K562 (cell line): ENCODE measurements at regions not wholly inside any gene's neighbourhood (a gene's known extent, or its start where the extent isn't known, plus 50 kb on each side); places are given as distances from the start of the nearest gene placed in this dataset.

Source experiments
- ATAC-seq: fragments of 200-7000 bp; cut with Tn5 transposase; 3 replicates; pipeline ENCODE4 v1.9.1; 2020; ENCODE audit warnings: moderate library complexity
- BruUV-seq: library from RNA; stranded (reverse); fragments of 400-500 nt; replicated peaks from 2 replicates; lab custom pipeline; 2021; lab: Mats Ljungman, UMichigan
- CTCF ChIA-PET: fragments of 300-600 bp; formaldehyde crosslinking; extraction: SDS; loops from one replicate; lab custom pipeline; 2021; ENCODE audit warnings: low intra/inter-chr PET ratio; lab: Yijun Ruan, JAX
- POLR2A ChIA-PET: fragments of 300-600, 350-650 bp; sonication (Branson Sonifier 250); formaldehyde crosslinking; extraction: SDS; loops from one replicate; lab custom pipeline; 2021; ENCODE audit warnings: antibody characterized with exemption, inconsistent platforms; lab: Yijun Ruan, JAX
- DNase-seq, 4 experiments: peaks; one replicate each; pipeline versions ENCODE4 v3.0.0 to v3.0.0-alpha.2; 2011 to 2018; ENCODE audit warnings: low spot score in 3 of 4, mixed read lengths in 3 of 4; ENCODE audit errors: extremely low read depth in 1 of 4
- FAIRE-seq: peaks from 2 replicates; lab custom pipeline; 2011; peaks lifted over from hg19 to GRCh38; lab: Jason Lieb, UNC
- H2AFZ ChIP-seq: 2 replicates; pipeline ENCODE4 v1.6.0; 2011; ENCODE audit warnings: low read depth, low read length, control low read depth, inconsistent platforms
- H3K27ac ChIP-seq: fragments of 200-600 bp; 3 replicates; pipeline ENCODE4 v1.8.0; 2011; ENCODE audit warnings: low read depth, mild to moderate bottlenecking, control low read depth, inconsistent platforms, low read length, moderate library complexity, mixed read lengths; ENCODE audit errors: extremely low read depth
- H3K27me3 ChIP-seq, 2 experiments: fragments of 300-600 bp in 1 of 2; 2 replicates in 1 of 2; 3 replicates in 1 of 2; pipeline versions ENCODE4 v1.6.0 to v1.8.0; 2011; ENCODE audit warnings: inconsistent platforms in 2 of 2, low read length in 2 of 2, mild to moderate bottlenecking in 1 of 2, mixed read lengths in 1 of 2, moderate library complexity in 1 of 2; ENCODE audit not compliant: control insufficient read depth in 2 of 2, insufficient read depth in 2 of 2
- H3K36me3 ChIP-seq: fragments of 300-600 bp; 3 replicates; pipeline ENCODE4 v1.8.0; 2011; ENCODE audit warnings: mild to moderate bottlenecking, low read length, inconsistent platforms; ENCODE audit not compliant: control insufficient read depth, insufficient read depth
- H3K4me1 ChIP-seq, 2 experiments: fragments of 200-600 bp in 1 of 2; replicated peaks in 1 of 2; 2 replicates in 1 of 2; 3 replicates in 1 of 2; pipeline versions ENCODE4 v1.5.1 to v1.8.0; 2011; ENCODE audit warnings: inconsistent platforms in 2 of 2, low read length in 2 of 2, mild to moderate bottlenecking in 1 of 2, mixed read lengths in 1 of 2, moderate library complexity in 1 of 2; ENCODE audit not compliant: control insufficient read depth in 2 of 2, insufficient read depth in 2 of 2
- H3K4me2 ChIP-seq: 2 replicates; pipeline ENCODE4 v1.6.1; 2011; ENCODE audit warnings: low read length, control low read depth, inconsistent platforms, mixed read lengths; ENCODE audit not compliant: insufficient read depth
- H3K4me3 ChIP-seq: fragments of 200-600 bp; sonication (generic), shearing (Covaris generic); 2 replicates; pipeline ENCODE4 v1.5.1; 2016; ENCODE audit warnings: control low read depth, inconsistent platforms
- H3K79me2 ChIP-seq: fragments of 200-600 bp; 3 replicates; pipeline ENCODE4 v1.8.0; 2011; ENCODE audit warnings: low read length, inconsistent platforms; ENCODE audit not compliant: control insufficient read depth, insufficient read depth
- H3K9ac ChIP-seq, 2 experiments: 2 replicates each; pipeline versions ENCODE4 v1.6.0 to v1.6.1; 2011; ENCODE audit warnings: low read depth in 2 of 2, low read length in 2 of 2, control low read depth in 1 of 2, inconsistent platforms in 1 of 2, mild to moderate bottlenecking in 1 of 2, mixed read lengths in 1 of 2; ENCODE audit not compliant: insufficient read depth in 1 of 2
- H3K9me1 ChIP-seq: one replicate; pipeline ENCODE4 v1.6.0; 2011; ENCODE audit warnings: inconsistent platforms, mild to moderate bottlenecking, low read length, moderate library complexity; ENCODE audit not compliant: control insufficient read depth, insufficient read depth
- H3K9me3 ChIP-seq: replicated peaks from 2 replicates; pipeline ENCODE4 v1.5.1; 2011; ENCODE audit warnings: low read depth, low read length, inconsistent platforms; ENCODE audit not compliant: control insufficient read depth, insufficient read depth
- H4K20me1 ChIP-seq: replicated peaks from 2 replicates; pipeline ENCODE4 v1.6.1; 2011; ENCODE audit warnings: low read length, inconsistent platforms, mixed read lengths; ENCODE audit not compliant: control insufficient read depth, insufficient read depth
- BRD9 ChIP-seq: fragments of 450-650 bp; IDR thresholded peaks from 2 replicates; pipeline ENCODE4 v1.6.1; 2018; ENCODE audit warnings: low read depth; ENCODE audit not compliant: partially characterized antibody
- CCAR2 ChIP-seq: fragments of 200-400 bp; formaldehyde crosslinking; IDR thresholded peaks from 2 replicates; pipeline ENCODE4 v1.6.1; 2017; ENCODE audit warnings: mild to moderate bottlenecking, low read depth, low read length
- FOXJ2 ChIP-seq: fragments of 200-800 bp; sonication (Bioruptor generic); IDR thresholded peaks from 2 replicates; pipeline ENCODE4 v1.6.1; 2016; ENCODE audit warnings: missing genetic modification characterization, missing compliant biosample characterization
- MAFF ChIP-seq: IDR thresholded peaks from 2 replicates; pipeline ENCODE4 v1.6.1; 2012; ENCODE audit warnings: low read length, improper control_type of control experiment
- SMARCA4 ChIP-seq: fragments of 450-650 bp; IDR thresholded peaks from 2 replicates; pipeline ENCODE4 v1.6.1; 2016
- TEAD2 ChIP-seq: fragments of 450-650 bp; IDR thresholded peaks from 2 replicates; pipeline ENCODE4 v1.6.1; 2016; ENCODE audit warnings: missing genetic modification characterization, control low read depth, missing compliant biosample characterization
- USF1 ChIP-seq: sonication (generic); formaldehyde crosslinking; IDR thresholded peaks from 2 replicates; pipeline ENCODE4 v1.9.0; 2022; ENCODE audit warnings: mild to moderate bottlenecking, missing genetic modification reagents
- YBX1 ChIP-seq: fragments of 450-650 bp; IDR thresholded peaks from 2 replicates; pipeline ENCODE4 v1.7.1; 2016; ENCODE audit warnings: mild to moderate bottlenecking
- ZBTB12 ChIP-seq: fragments of 250-450 bp; sonication (Bioruptor Pico); IDR thresholded peaks from 2 replicates; pipeline ENCODE4 v1.4.0; 2020
- ZC3H8 ChIP-seq: fragments of 450-650 bp; IDR thresholded peaks from 2 replicates; pipeline ENCODE4 v1.6.1; 2017
- ZKSCAN1 ChIP-seq: fragments of 150-350 bp; IDR thresholded peaks from 2 replicates; pipeline ENCODE4 v1.6.1; 2016; ENCODE audit warnings: low read depth, low read length
- ZNF212 ChIP-seq: fragments of 450-650 bp; formaldehyde crosslinking; IDR thresholded peaks from 2 replicates; pipeline ENCODE4 v1.4.0; 2020; ENCODE audit warnings: mild to moderate bottlenecking
- WGBS: fragments of 100-300 bp; shearing (Covaris generic); methylation state at CpG from one replicate; pipeline ENCODE4 v1.1.6; 2016; ENCODE audit warnings: low coverage, mixed read lengths; ENCODE audit not compliant: insufficient coverage; ENCODE audit errors: missing lambda C conversion rate; 5-methylcytosine and 5-hydroxymethylcytosine counted together
- in situ Hi-C: fragments of 300-500 bp; cut with MboI; formaldehyde crosslinking; loops from 4 replicates; pipeline ENCODE4 v1.15.0; 2018; ENCODE audit warnings: inconsistent platforms, mixed read lengths
- intact Hi-C: fragments of 100-400 bp; cut with micrococcal nuclease; formaldehyde crosslinking; loops from 2 replicates; pipeline ENCODE4 v1.14.2; 2022
- TF ChIP-seq, protein P1 (sequence below): sonication (generic); formaldehyde crosslinking; IDR thresholded peaks from 2 replicates; pipeline ENCODE4 v1.8.1; 2023; ENCODE audit warnings: missing genetic modification reagents, mild to moderate bottlenecking, borderline replicate concordance
- TF ChIP-seq, protein P2 (sequence below): sonication (generic); formaldehyde crosslinking; IDR thresholded peaks from 2 replicates; pipeline ENCODE4 v1.8.0; 2022; ENCODE audit warnings: mild to moderate bottlenecking, low read depth, missing genetic modification reagents
- TF ChIP-seq, protein P3 (sequence below): fragments of 450-650 bp; formaldehyde crosslinking; IDR thresholded peaks from 2 replicates; pipeline ENCODE4 v1.4.0; 2020; ENCODE audit warnings: mild to moderate bottlenecking

GRCh38 chr15:77749998-77750540, 117.4 kb upstream of the LINGO1 start:
- WGBS: 37% methylated on average over 14 of the region's 15 CpGs
- peaks cover 14 to 33% of the 10 kb centered on the region in 2 experiments; a peak in 4 of 5 replicates for H3K4me1 ChIP-seq
- no peak overlapping the region for H3K4me2 ChIP-seq
- no peaks in the 10 kb centered on the region for H3K36me3 ChIP-seq
- H2AFZ ChIP-seq: no peak overlapping the region
- no peaks in the 10 kb centered on the region for H3K79me2 ChIP-seq
- in situ Hi-C loops: no loop called here
- H4K20me1 ChIP-seq: peaks cover 7% of the 10 kb centered on the region
- H3K9me3 ChIP-seq: no peaks in the 10 kb centered on the region
- BruUV-seq: no TSS peak
- DNase-seq (no peak), ATAC-seq (no peak), FAIRE-seq (no peak)
- H3K27me3 ChIP-seq: no peaks in the 10 kb centered on the region
- intact Hi-C loops: no loop called here
- ChIA-PET POLR2A (no interaction called here), CTCF (no interaction called here)
- H3K9ac ChIP-seq: peak overlapping the region in 1 of 2 experiments; percentile 31; a peak in 1 of 4 replicates
- no peak overlapping the region for H3K27ac ChIP-seq
- peaks cover 4% of the 10 kb centered on the region for H3K9me1 ChIP-seq
- no peak overlapping the region for H3K4me3 ChIP-seq
- TF ChIP-seq YBX1 (no peak), FOXJ2 (tag) (no peak), TEAD2 (tag) (no peak), ZBTB12 (CRISPR knock-in tag) (no peak), MAFF (no peak), ZNF212 (no peak), USF1 (CRISPR knock-in tag) (no peak), BRD9 (no peak), CCAR2 (no peak), ZC3H8 (no peak), ZKSCAN1 (no peak), SMARCA4 (no peak)
- TF ChIP-seq, protein P1, sequence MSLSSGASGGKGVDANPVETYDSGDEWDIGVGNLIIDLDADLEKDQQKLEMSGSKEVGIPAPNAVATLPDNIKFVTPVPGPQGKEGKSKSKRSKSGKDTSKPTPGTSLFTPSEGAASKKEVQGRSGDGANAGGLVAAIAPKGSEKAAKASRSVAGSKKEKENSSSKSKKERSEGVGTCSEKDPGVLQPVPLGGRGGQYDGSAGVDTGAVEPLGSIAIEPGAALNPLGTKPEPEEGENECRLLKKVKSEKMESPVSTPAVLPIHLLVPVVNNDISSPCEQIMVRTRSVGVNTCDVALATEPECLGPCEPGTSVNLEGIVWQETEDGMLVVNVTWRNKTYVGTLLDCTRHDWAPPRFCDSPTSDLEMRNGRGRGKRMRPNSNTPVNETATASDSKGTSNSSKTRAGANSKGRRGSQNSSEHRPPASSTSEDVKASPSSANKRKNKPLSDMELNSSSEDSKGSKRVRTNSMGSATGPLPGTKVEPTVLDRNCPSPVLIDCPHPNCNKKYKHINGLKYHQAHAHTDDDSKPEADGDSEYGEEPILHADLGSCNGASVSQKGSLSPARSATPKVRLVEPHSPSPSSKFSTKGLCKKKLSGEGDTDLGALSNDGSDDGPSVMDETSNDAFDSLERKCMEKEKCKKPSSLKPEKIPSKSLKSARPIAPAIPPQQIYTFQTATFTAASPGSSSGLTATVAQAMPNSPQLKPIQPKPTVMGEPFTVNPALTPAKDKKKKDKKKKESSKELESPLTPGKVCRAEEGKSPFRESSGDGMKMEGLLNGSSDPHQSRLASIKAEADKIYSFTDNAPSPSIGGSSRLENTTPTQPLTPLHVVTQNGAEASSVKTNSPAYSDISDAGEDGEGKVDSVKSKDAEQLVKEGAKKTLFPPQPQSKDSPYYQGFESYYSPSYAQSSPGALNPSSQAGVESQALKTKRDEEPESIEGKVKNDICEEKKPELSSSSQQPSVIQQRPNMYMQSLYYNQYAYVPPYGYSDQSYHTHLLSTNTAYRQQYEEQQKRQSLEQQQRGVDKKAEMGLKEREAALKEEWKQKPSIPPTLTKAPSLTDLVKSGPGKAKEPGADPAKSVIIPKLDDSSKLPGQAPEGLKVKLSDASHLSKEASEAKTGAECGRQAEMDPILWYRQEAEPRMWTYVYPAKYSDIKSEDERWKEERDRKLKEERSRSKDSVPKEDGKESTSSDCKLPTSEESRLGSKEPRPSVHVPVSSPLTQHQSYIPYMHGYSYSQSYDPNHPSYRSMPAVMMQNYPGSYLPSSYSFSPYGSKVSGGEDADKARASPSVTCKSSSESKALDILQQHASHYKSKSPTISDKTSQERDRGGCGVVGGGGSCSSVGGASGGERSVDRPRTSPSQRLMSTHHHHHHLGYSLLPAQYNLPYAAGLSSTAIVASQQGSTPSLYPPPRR: no peak
- TF ChIP-seq, protein P2, sequence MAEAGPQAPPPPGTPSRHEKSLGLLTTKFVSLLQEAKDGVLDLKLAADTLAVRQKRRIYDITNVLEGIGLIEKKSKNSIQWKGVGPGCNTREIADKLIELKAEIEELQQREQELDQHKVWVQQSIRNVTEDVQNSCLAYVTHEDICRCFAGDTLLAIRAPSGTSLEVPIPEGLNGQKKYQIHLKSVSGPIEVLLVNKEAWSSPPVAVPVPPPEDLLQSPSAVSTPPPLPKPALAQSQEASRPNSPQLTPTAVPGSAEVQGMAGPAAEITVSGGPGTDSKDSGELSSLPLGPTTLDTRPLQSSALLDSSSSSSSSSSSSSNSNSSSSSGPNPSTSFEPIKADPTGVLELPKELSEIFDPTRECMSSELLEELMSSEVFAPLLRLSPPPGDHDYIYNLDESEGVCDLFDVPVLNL (CRISPR knock-in tag): no peak
- TF ChIP-seq, protein P3, sequence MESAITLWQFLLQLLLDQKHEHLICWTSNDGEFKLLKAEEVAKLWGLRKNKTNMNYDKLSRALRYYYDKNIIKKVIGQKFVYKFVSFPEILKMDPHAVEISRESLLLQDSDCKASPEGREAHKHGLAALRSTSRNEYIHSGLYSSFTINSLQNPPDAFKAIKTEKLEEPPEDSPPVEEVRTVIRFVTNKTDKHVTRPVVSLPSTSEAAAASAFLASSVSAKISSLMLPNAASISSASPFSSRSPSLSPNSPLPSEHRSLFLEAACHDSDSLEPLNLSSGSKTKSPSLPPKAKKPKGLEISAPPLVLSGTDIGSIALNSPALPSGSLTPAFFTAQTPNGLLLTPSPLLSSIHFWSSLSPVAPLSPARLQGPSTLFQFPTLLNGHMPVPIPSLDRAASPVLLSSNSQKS (CRISPR knock-in tag): no peak
